Lower leg skin (tissue), 3 donors: ENCODE measurements at regions not wholly inside any gene's neighbourhood (a gene's known extent, or its start where the extent isn't known, plus 50 kb on each side); places are given as distances from the start of the nearest gene placed in this dataset.

ENCODE experiments used
- POLR2A ChIP-seq, 2 donors: fragments of 450-650 bp; IDR thresholded peaks; one replicate each; pipeline ENCODE4 v1.6.1; 2016 to 2017; ENCODE audit warnings: antibody characterized with exemption in 2 of 2, mild to moderate bottlenecking in 1 of 2, moderate library complexity in 1 of 2
- TF ChIP-seq, protein P1 (sequence below), 3 donors: fragments of 450-650 bp; IDR thresholded peaks; one replicate each; pipeline ENCODE4 v1.5.1; 2016; ENCODE audit warnings: antibody characterized with exemption in 3 of 3, mild to moderate bottlenecking in 3 of 3, moderate library complexity in 2 of 3

DNA sequence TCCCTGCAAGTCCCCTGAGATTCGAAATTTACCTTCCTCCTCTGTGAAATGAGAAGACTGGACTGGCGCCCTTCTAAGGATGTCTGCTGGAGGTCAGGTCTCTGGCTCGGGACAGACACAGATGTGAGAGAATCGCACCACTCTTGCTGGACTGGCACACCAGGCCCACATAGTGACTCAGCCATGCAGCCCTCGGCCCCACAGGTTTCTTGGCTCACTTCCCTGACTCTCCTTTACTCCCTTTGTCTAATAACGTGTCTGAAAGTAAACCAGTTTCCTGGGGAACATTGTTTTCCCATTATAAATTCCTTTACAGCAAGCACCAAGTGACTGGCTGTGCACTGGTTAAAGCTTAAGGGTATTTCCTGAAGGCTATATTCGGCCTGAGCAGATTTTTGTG, 106.7 kb upstream of the PLEKHG1 start:
- TF ChIP-seq POLR2A (IDR thresholded peaks at IDR 0.05), result no peak
- TF ChIP-seq, protein P1, sequence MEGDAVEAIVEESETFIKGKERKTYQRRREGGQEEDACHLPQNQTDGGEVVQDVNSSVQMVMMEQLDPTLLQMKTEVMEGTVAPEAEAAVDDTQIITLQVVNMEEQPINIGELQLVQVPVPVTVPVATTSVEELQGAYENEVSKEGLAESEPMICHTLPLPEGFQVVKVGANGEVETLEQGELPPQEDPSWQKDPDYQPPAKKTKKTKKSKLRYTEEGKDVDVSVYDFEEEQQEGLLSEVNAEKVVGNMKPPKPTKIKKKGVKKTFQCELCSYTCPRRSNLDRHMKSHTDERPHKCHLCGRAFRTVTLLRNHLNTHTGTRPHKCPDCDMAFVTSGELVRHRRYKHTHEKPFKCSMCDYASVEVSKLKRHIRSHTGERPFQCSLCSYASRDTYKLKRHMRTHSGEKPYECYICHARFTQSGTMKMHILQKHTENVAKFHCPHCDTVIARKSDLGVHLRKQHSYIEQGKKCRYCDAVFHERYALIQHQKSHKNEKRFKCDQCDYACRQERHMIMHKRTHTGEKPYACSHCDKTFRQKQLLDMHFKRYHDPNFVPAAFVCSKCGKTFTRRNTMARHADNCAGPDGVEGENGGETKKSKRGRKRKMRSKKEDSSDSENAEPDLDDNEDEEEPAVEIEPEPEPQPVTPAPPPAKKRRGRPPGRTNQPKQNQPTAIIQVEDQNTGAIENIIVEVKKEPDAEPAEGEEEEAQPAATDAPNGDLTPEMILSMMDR (IDR thresholded peaks at IDR 0.05), result no peak
